B cell (primary cell): ENCODE measurements at regions not wholly inside any gene's neighbourhood (a gene's known extent, or its start where the extent isn't known, plus 50 kb on each side); places are given as distances from the start of the nearest gene placed in this dataset.

Source experiments
- ATAC-seq: fragments of 200-7000 bp; cut with Tn5 transposase; one replicate; pipeline ENCODE4 v1.10.0; 2021; ENCODE audit warnings: low read depth, mild to moderate bottlenecking, moderate number of reproducible peaks, moderate library complexity
- CTCF ChIA-PET: fragments of 350-600 bp; sonication (Branson Sonifier 250); formaldehyde crosslinking; loops from one replicate; lab custom pipeline; 2021; ENCODE audit warnings: antibody characterized with exemption, inconsistent platforms; lab: Charles Lee
- POLR2A ChIA-PET: fragments of 350-600 bp; sonication (Branson Sonifier 250); formaldehyde crosslinking; loops from one replicate; lab custom pipeline; 2021; ENCODE audit warnings: antibody characterized with exemption; lab: Charles Lee
- DNase-seq: peaks from one replicate; pipeline ENCODE4 v3.0.0; 2013
- H2AFZ ChIP-seq: 2 replicates; pipeline ENCODE4 v1.6.1; 2012; ENCODE audit warnings: mild to moderate bottlenecking, low read depth, low read length; ENCODE audit not compliant: insufficient read depth, poor library complexity, severe bottlenecking
- H3K27ac ChIP-seq, 2 donors: 1 replicate in 1 of 2; 2 replicates in 1 of 2; pipeline ENCODE4 v1.5.1; 2012 to 2013; ENCODE audit warnings: low read length in 2 of 2, mild to moderate bottlenecking in 2 of 2, moderate library complexity in 1 of 2
- H3K27me3 ChIP-seq, 4 experiments: fragments of 200-600 bp in 1 of 4; sonication (generic) in 1 of 4; replicated peaks in 1 of 4; 1 replicate in 2 of 4; 2 replicates in 2 of 4; pipeline versions ENCODE4 v1.6.1 to v1.7.0; 2013 to 2016; ENCODE audit warnings: low read length in 3 of 4, mild to moderate bottlenecking in 2 of 4, mixed read lengths in 1 of 4, moderate library complexity in 1 of 4; ENCODE audit not compliant: insufficient read depth in 4 of 4, control insufficient read depth in 3 of 4; ENCODE audit errors: control extremely low read depth in 1 of 4
- H3K36me3 ChIP-seq, 2 experiments: replicated peaks in 1 of 2; 1 replicate in 1 of 2; 2 replicates in 1 of 2; pipeline versions ENCODE4 v1.6.1 to v1.7.1; 2013; ENCODE audit warnings: low read length in 1 of 2; ENCODE audit not compliant: insufficient read depth in 2 of 2, control insufficient read depth in 1 of 2; ENCODE audit errors: control extremely low read depth in 1 of 2, extremely low read depth in 1 of 2
- H3K4me1 ChIP-seq, 2 donors: fragments of 200-600 bp in 1 of 2; sonication (generic) in 1 of 2; 1 replicate in 1 of 2; 2 replicates in 1 of 2; pipeline versions ENCODE4 v1.5.1 to v1.6.1; 2013 to 2017; ENCODE audit warnings: low read length in 2 of 2; ENCODE audit not compliant: control insufficient read depth in 2 of 2, insufficient read depth in 2 of 2
- H3K4me2 ChIP-seq: replicated peaks from 2 replicates; pipeline ENCODE3; 2012; ENCODE audit warnings: mild to moderate bottlenecking, low read depth, low read length; ENCODE audit not compliant: poor library complexity, severe bottlenecking
- H3K4me3 ChIP-seq, 5 experiments: fragments of 200-600 bp in 1 of 5; sonication (generic) in 1 of 5; 1 replicate in 3 of 5; 2 replicates in 2 of 5; pipeline versions ENCODE4 v1.5.1 to v1.7.0; 2011 to 2016; ENCODE audit warnings: low read length in 4 of 5, mild to moderate bottlenecking in 4 of 5, low read depth in 2 of 5, control low read depth in 1 of 5, moderate library complexity in 1 of 5; ENCODE audit not compliant: insufficient read depth in 1 of 5; ENCODE audit errors: control extremely low read depth in 1 of 5, extremely low read depth in 1 of 5
- H3K79me2 ChIP-seq: fragments of 200-600 bp; sonication (generic); one replicate; pipeline ENCODE4 v1.6.0; 2016; ENCODE audit warnings: low read length; ENCODE audit not compliant: control insufficient read depth, insufficient read depth
- H3K9ac ChIP-seq: fragments of 200-600 bp; sonication (generic); 2 replicates; pipeline ENCODE4 v1.6.1; 2017; ENCODE audit warnings: mild to moderate bottlenecking, low read length, moderate library complexity
- H3K9me3 ChIP-seq, 3 donors: one replicate each; pipeline versions ENCODE4 v1.6.1 to v1.7.1; 2013; ENCODE audit warnings: low read length in 2 of 3; ENCODE audit not compliant: control insufficient read depth in 2 of 3, insufficient read depth in 1 of 3; ENCODE audit errors: control extremely low read depth in 1 of 3
- H4K20me1 ChIP-seq: 2 replicates; pipeline ENCODE4 v1.6.0; 2012; ENCODE audit warnings: mild to moderate bottlenecking, low read length; ENCODE audit not compliant: insufficient read depth, control insufficient read depth, poor library complexity, severe bottlenecking
- H3K27ac Mint-ChIP-seq: one replicate; pipeline ENCODE4 v1.8.0; 2021; ENCODE audit warnings: mixed read lengths
- H3K27me3 Mint-ChIP-seq: one replicate; pipeline ENCODE4 v1.8.0; 2021; ENCODE audit warnings: mixed read lengths
- H3K4me1 Mint-ChIP-seq: one replicate; pipeline ENCODE4 v1.8.0; 2021; ENCODE audit warnings: mixed read lengths
- H3K4me3 Mint-ChIP-seq: one replicate; pipeline ENCODE4 v1.8.0; 2021; ENCODE audit warnings: mixed read lengths
- H3K9me3 Mint-ChIP-seq: one replicate; pipeline ENCODE4 v1.8.0; 2022; ENCODE audit warnings: mixed read lengths; ENCODE audit not compliant: insufficient read depth
- EZH2 ChIP-seq: IDR thresholded peaks from 2 replicates; pipeline ENCODE4 v1.6.1; 2012; ENCODE audit warnings: borderline replicate concordance, low read depth, mild to moderate bottlenecking, moderate library complexity, low read length; ENCODE audit not compliant: insufficient read depth, poor library complexity, severe bottlenecking
- WGBS: methylation state at CpG from one replicate; pipeline ENCODE4 v1.1.5; 2013; ENCODE audit warnings: missing lambda C conversion rate; ENCODE audit not compliant: insufficient coverage; 5-methylcytosine and 5-hydroxymethylcytosine counted together
- intact Hi-C: fragments of 100-400 bp; cut with micrococcal nuclease; formaldehyde crosslinking; loops from one replicate; pipeline ENCODE4 v1.10.0; 2022
- TF ChIP-seq, protein P1 (sequence below): fragments of 200-600 bp; IDR thresholded peaks from one replicate; pipeline ENCODE4 v1.8.0; 2022; ENCODE audit warnings: antibody characterized with exemption, mild to moderate bottlenecking

DNA sequence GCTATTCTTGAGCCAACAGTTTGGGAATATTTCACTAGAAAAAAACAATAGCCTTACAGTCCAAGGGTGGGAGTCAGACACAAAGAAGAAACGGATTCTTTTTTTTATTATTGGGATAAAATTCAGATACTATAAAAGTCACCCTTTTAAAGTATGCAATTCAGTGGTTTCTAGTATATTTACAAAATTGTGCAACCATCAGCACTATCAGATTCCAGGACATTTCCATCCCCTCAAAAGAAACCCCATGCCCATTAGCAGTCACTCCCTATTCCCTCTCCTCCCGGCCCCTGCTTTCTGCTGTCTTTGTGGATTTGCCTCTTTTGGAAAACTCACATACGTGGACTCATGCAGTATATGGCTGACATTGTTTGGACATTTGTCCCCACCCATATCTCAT is 134.4 kb downstream of the C16orf95 start:
- Mint-ChIP-seq H3K27me3 (peaks cover 13% of the 10 kb centered on the region), H3K9me3 (peaks cover 10% of the 10 kb centered on the region), H3K4me1 (no peaks in the 10 kb centered on the region), H3K27ac (no peak overlapping the region), H3K4me3 (no peak overlapping the region)
- 70% methylated on average over 2 of the region's 3 CpGs for WGBS
- no peak overlapping the region for H3K27ac ChIP-seq
- no peaks in the 10 kb centered on the region for H3K36me3 ChIP-seq
- ChIA-PET CTCF (no interaction called here), POLR2A (no interaction called here)
- TF ChIP-seq EZH2 = no peak
- TF ChIP-seq, protein P1, sequence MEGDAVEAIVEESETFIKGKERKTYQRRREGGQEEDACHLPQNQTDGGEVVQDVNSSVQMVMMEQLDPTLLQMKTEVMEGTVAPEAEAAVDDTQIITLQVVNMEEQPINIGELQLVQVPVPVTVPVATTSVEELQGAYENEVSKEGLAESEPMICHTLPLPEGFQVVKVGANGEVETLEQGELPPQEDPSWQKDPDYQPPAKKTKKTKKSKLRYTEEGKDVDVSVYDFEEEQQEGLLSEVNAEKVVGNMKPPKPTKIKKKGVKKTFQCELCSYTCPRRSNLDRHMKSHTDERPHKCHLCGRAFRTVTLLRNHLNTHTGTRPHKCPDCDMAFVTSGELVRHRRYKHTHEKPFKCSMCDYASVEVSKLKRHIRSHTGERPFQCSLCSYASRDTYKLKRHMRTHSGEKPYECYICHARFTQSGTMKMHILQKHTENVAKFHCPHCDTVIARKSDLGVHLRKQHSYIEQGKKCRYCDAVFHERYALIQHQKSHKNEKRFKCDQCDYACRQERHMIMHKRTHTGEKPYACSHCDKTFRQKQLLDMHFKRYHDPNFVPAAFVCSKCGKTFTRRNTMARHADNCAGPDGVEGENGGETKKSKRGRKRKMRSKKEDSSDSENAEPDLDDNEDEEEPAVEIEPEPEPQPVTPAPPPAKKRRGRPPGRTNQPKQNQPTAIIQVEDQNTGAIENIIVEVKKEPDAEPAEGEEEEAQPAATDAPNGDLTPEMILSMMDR = no peak
- no peak overlapping the region for H3K4me3 ChIP-seq
- ATAC-seq (no peak), DNase-seq (no peak)
- H3K9me3 ChIP-seq = peaks cover 0 to 5% (median 0%) of the 10 kb centered on the region in 3 donors
- intact Hi-C loops = no loop called here
- H3K79me2 ChIP-seq = no peaks in the 10 kb centered on the region
- no peak overlapping the region for H3K9ac ChIP-seq
- no peaks in the 10 kb centered on the region for H3K27me3 ChIP-seq
- H3K4me2 ChIP-seq = no peak overlapping the region
- H2AFZ ChIP-seq = no peak overlapping the region
- no peaks in the 10 kb centered on the region for H3K4me1 ChIP-seq
- H4K20me1 ChIP-seq = no peaks in the 10 kb centered on the region

DNA sequence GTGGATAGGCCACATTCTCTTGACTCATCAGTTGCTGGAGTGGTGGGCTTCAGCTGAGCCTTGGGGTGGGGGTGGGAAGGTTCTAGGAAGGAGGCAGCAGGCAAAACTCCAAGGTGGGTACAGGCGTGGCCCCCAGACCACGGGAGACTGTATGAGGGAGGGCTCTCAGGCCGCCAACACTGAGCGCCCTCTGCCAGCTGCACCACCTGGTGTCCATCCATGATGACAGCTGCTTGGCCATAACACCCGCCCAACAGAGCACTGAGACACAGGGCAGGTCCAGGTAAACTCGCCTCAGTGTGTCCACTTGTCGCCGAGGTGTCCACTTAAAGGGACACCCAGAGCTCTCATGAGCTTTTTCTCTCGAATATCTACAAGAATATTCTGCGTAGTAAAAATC is 133.5 kb downstream of the C16orf95 start:
- Histone ChIP-seq H3K27me3 (no peaks in the 10 kb centered on the region), H4K20me1 (no peaks in the 10 kb centered on the region), H3K4me2 (no peak overlapping the region), H3K9ac (no peak overlapping the region), H3K27ac (no peak overlapping the region), H2AFZ (no peak overlapping the region), H3K36me3 (no peaks in the 10 kb centered on the region), H3K9me3 (peaks cover 0 to 10% (median 0%) of the 10 kb centered on the region in 3 donors), H3K4me1 (no peaks in the 10 kb centered on the region), H3K4me3 (no peak overlapping the region), H3K79me2 (no peaks in the 10 kb centered on the region)
- Mint-ChIP-seq H3K27me3 (peaks cover 9% of the 10 kb centered on the region), H3K9me3 (peaks cover 14% of the 10 kb centered on the region), H3K4me3 (no peak overlapping the region), H3K27ac (no peak overlapping the region), H3K4me1 (no peaks in the 10 kb centered on the region)
- ChIA-PET CTCF (no interaction called here), POLR2A (no interaction called here)
- TF ChIP-seq EZH2 = no peak
- TF ChIP-seq, protein P1 = no peak
- intact Hi-C loops = no loop called here
- ATAC-seq (no peak), DNase-seq (no peak)
- WGBS = 90% methylated on average over 10 of the region's 10 CpGs
